Loucy (cell line): ENCODE measurements at regions not wholly inside any gene's neighbourhood (a gene's known extent, or its start where the extent isn't known, plus 50 kb on each side); places are given as distances from the start of the nearest gene placed in this dataset.

Experiments
- H2AFZ ChIP-seq: fragments of 200-600 bp; sonication (generic); 2 replicates; pipeline ENCODE4 v1.6.0; 2016; ENCODE audit warnings: antibody characterized with exemption, mild to moderate bottlenecking, low read length, moderate library complexity
- H3F3A ChIP-seq: fragments of 200-600 bp; 2 replicates; pipeline ENCODE4 v1.6.0; 2016; ENCODE audit warnings: antibody characterized with exemption, low read depth, mild to moderate bottlenecking
- H3K27me3 ChIP-seq: fragments of 200-600 bp; sonication (generic); 2 replicates; pipeline ENCODE4 v1.6.1; 2014; ENCODE audit warnings: low read length, mild to moderate bottlenecking; ENCODE audit not compliant: insufficient read depth, poor library complexity, severe bottlenecking
- H3K36me3 ChIP-seq: fragments of 200-600 bp; sonication (generic); 2 replicates; pipeline ENCODE4 v1.6.1; 2016; ENCODE audit warnings: low read length; ENCODE audit not compliant: insufficient read depth
- H3K4me1 ChIP-seq: fragments of 200-600 bp; sonication (generic); 2 replicates; pipeline ENCODE4 v1.5.1; 2014; ENCODE audit warnings: low read length, mild to moderate bottlenecking; ENCODE audit not compliant: insufficient read depth, poor library complexity, severe bottlenecking
- H3K4me2 ChIP-seq: fragments of 200-600 bp; sonication (generic); 2 replicates; pipeline ENCODE4 v1.6.0; 2014; ENCODE audit warnings: antibody characterized with exemption, low read length, low read depth, mild to moderate bottlenecking; ENCODE audit not compliant: poor library complexity, severe bottlenecking
- H3K4me3 ChIP-seq: fragments of 200-600 bp; sonication (generic); 2 replicates; pipeline ENCODE4 v1.5.1; 2014; ENCODE audit warnings: low read length, mild to moderate bottlenecking, mixed read lengths; ENCODE audit not compliant: poor library complexity, severe bottlenecking
- H3K79me2 ChIP-seq: fragments of 200-600 bp; sonication (generic); 2 replicates; pipeline ENCODE4 v1.6.1; 2014; ENCODE audit warnings: low read length; ENCODE audit not compliant: insufficient read depth
- H3K9ac ChIP-seq: fragments of 200-600 bp; sonication (generic); 2 replicates; pipeline ENCODE4 v1.6.0; 2014; ENCODE audit warnings: mild to moderate bottlenecking, low read depth, low read length, moderate library complexity; ENCODE audit not compliant: poor library complexity, severe bottlenecking
- H3K9me2 ChIP-seq: fragments of 200-600 bp; sonication (generic); replicated peaks from 2 replicates; pipeline ENCODE4 v1.6.1; 2016; ENCODE audit warnings: low read depth, low read length, mixed read lengths
- H3K9me3 ChIP-seq: fragments of 200-600 bp; sonication (generic); 2 replicates; pipeline ENCODE4 v1.6.1; 2014; ENCODE audit warnings: mild to moderate bottlenecking, antibody characterized with exemption, low read length, low read depth; ENCODE audit not compliant: insufficient read depth
- H4K20me1 ChIP-seq: fragments of 200-600 bp; sonication (generic); 2 replicates; pipeline ENCODE4 v1.6.0; 2014; ENCODE audit warnings: antibody characterized with exemption, low read length, mild to moderate bottlenecking; ENCODE audit not compliant: insufficient read depth, poor library complexity, severe bottlenecking
- EZH2phosphoT487 ChIP-seq: fragments of 200-600 bp; IDR thresholded peaks from 2 replicates; pipeline ENCODE4 v1.6.1; 2018; ENCODE audit warnings: antibody characterized with exemption, mild to moderate bottlenecking, moderate library complexity, borderline replicate concordance
- TF ChIP-seq, protein P1 (sequence below): fragments of 200-600 bp; sonication (generic); conservative IDR thresholded peaks from 2 replicates; pipeline ENCODE4 v1.5.1; 2014; ENCODE audit warnings: mild to moderate bottlenecking, antibody characterized with exemption, low read length

DNA sequence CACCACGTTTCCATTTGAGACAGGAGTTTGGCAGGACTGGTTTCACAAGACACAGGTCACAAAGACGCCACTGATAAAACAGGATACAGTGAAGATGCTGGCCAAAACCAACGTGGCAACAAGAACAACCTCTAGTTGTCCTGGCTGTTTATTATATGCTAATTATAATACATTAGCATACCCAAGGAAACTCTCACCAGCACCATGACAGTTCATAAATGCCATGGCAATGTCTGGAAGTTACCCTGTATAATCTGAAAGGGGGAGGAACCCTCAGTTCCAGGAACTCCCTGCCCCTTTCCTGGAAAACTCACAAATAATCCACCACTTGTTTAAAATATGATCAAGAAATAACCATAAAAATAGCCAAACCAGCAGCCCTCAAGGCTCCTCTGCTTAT is 148.3 kb downstream of the RBM43 start:
- Histone ChIP-seq H3F3A (no peaks in the 10 kb centered on the region), H3K9me3 (no peaks in the 10 kb centered on the region), H3K9ac (no peak overlapping the region), H3K27me3 (no peaks in the 10 kb centered on the region), H2AFZ (no peak overlapping the region), H3K79me2 (no peaks in the 10 kb centered on the region), H3K9me2 (no peaks in the 10 kb centered on the region), H3K36me3 (no peaks in the 10 kb centered on the region), H3K4me1 (no peaks in the 10 kb centered on the region), H3K4me2 (no peak overlapping the region), H4K20me1 (no peaks in the 10 kb centered on the region), H3K4me3 (no peak overlapping the region)
- no peak for TF ChIP-seq EZH2phosphoT487
- TF ChIP-seq, protein P1, sequence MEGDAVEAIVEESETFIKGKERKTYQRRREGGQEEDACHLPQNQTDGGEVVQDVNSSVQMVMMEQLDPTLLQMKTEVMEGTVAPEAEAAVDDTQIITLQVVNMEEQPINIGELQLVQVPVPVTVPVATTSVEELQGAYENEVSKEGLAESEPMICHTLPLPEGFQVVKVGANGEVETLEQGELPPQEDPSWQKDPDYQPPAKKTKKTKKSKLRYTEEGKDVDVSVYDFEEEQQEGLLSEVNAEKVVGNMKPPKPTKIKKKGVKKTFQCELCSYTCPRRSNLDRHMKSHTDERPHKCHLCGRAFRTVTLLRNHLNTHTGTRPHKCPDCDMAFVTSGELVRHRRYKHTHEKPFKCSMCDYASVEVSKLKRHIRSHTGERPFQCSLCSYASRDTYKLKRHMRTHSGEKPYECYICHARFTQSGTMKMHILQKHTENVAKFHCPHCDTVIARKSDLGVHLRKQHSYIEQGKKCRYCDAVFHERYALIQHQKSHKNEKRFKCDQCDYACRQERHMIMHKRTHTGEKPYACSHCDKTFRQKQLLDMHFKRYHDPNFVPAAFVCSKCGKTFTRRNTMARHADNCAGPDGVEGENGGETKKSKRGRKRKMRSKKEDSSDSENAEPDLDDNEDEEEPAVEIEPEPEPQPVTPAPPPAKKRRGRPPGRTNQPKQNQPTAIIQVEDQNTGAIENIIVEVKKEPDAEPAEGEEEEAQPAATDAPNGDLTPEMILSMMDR = no peak

DNA sequence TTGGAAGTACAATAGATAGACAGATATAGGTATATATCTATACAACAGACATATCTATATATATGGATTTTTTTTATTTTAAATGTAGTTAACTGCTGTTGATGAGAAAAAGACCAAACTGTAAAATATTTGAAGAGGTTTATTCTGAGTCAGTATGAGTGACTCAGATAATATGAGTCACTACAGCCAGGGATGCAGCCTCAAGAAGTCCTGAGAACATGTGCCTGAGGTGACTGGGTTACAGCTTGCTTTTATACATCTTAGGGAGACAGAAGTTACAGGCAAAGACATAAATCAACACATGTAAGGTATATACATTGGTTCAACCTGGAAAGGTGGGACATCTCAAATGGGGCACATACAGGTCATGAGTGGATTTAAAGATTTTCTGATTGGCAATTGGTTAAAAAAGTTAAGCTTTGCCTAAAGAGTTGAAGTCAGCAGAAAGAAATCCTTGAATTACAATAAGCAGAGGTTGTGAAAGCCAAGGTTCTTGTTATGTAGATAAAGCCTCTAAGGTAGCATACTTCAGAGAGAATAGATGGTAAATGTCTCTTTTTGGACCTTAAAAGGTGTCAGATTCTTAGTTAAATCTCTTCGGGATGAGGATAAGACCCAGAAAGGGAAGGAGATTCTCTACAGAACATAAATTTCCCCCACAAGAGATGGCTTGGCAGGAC is 149.9 kb downstream of the RBM43 start:
- no peaks in the 10 kb centered on the region for H3F3A ChIP-seq
- no peaks in the 10 kb centered on the region for H3K27me3 ChIP-seq

DNA sequence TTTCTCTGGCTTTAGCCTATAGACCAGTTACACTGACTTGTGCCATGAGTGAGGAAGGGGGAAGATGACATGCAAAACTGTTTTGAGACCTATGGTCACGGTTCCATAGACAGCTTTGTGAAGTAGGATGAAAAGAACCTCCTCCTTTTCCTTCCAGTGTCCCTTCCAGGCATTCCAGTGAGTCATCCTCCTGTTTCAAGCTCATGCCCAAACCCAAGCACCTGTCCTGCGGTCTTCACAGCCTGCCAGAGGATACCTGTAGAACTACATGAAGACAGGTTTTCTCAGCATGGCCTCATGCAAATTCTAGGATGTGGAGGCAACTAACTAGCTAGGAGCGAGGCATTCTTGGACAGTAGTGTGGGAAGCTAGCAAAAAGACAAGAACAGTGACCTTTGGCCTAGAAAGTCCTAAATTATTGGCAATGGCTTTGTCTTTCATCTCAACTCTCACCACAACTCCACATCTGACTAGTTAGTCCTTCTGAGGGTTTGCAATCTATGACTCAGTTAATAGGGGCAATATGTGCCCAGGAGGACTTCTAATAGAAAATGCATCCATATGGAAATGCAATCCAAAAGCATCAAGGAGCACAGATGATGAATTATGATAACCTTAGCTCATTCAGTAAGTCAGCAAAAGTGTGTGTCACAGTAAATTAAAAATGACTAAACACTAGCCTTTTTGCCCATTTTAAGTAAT is 154.7 kb downstream of the RBM43 start:
- Histone ChIP-seq H2AFZ (no peak overlapping the region), H3F3A (no peaks in the 10 kb centered on the region), H3K36me3 (no peaks in the 10 kb centered on the region), H3K4me3 (no peak overlapping the region), H3K9me2 (no peaks in the 10 kb centered on the region), H4K20me1 (no peaks in the 10 kb centered on the region), H3K4me1 (no peaks in the 10 kb centered on the region), H3K79me2 (no peaks in the 10 kb centered on the region), H3K9me3 (no peaks in the 10 kb centered on the region), H3K4me2 (no peak overlapping the region), H3K27me3 (no peaks in the 10 kb centered on the region), H3K9ac (no peak overlapping the region)
- no peak for TF ChIP-seq EZH2phosphoT487
- TF ChIP-seq, protein P1 = no peak

More for the DNA sequence above, 149.9 kb downstream of the RBM43 start:
- Histone ChIP-seq H3K9me2 (no peaks in the 10 kb centered on the region), H3K4me2 (no peak overlapping the region), H3K9me3 (no peaks in the 10 kb centered on the region), H3K36me3 (no peaks in the 10 kb centered on the region), H3K79me2 (no peaks in the 10 kb centered on the region), H3K9ac (no peak overlapping the region), H3K4me3 (no peak overlapping the region), H2AFZ (no peak overlapping the region), H3K4me1 (no peaks in the 10 kb centered on the region), H4K20me1 (no peaks in the 10 kb centered on the region)
- TF ChIP-seq, protein P1 = no peak
- no peak for TF ChIP-seq EZH2phosphoT487
